ENCODE measurements at regions not wholly inside any gene's neighbourhood (a gene's known extent, or its start where the extent isn't known, plus 50 kb on each side); places are given as distances from the start of the nearest gene placed in this dataset.

- Mint-ChIP-seq H3K4me1 (ENCODE audit: unreplicated experiment) (no peaks in the 10 kb centered on the region), H3K27me3 (ENCODE audit: unreplicated experiment) (peaks cover 55% of the 10 kb centered on the region), H3K4me3 (ENCODE audit: unreplicated experiment) (no peak overlapping the region), H3K36me3 (ENCODE audit: unreplicated experiment) (no peaks in the 10 kb centered on the region), H3K9me3 (ENCODE audit: unreplicated experiment) (no peaks in the 10 kb centered on the region), H3K27ac (ENCODE audit: unreplicated experiment) (no peak overlapping the region)
- DNase-seq (ENCODE audit: extremely low spot score, unreplicated experiment) = no peak
- TF ChIP-seq CTCF (IDR thresholded peaks at IDR 0.05) = no peak
Observed at GRCh38 chr22:22185217-22185616, 59.4 kb upstream of the VPREB1 start.

- no peak overlapping the region for H3K27ac Mint-ChIP-seq (ENCODE audit: unreplicated experiment)
- H3K9me3 Mint-ChIP-seq (ENCODE audit: unreplicated experiment) = no peaks in the 10 kb centered on the region
- no peaks in the 10 kb centered on the region for H3K36me3 Mint-ChIP-seq (ENCODE audit: unreplicated experiment)
- H3K4me1 Mint-ChIP-seq (ENCODE audit: unreplicated experiment) = no peaks in the 10 kb centered on the region
- peaks cover 55% of the 10 kb centered on the region for H3K27me3 Mint-ChIP-seq (ENCODE audit: unreplicated experiment)
- TF ChIP-seq CTCF (IDR thresholded peaks at IDR 0.05) = no peak
- DNase-seq (ENCODE audit: extremely low spot score, unreplicated experiment) = no peak
- no peak overlapping the region for H3K4me3 Mint-ChIP-seq (ENCODE audit: unreplicated experiment)
Observed at GRCh38 chr22:22184277-22184807, 60.2 kb upstream of the VPREB1 start.

GRCh38 chr22:22182990-22183264, 61.7 kb upstream of the VPREB1 start:
- H3K27me3 Mint-ChIP-seq (ENCODE audit: unreplicated experiment) = peaks cover 57% of the 10 kb centered on the region
- no peak for TF ChIP-seq CTCF (IDR thresholded peaks at IDR 0.05)
- H3K4me1 Mint-ChIP-seq (ENCODE audit: unreplicated experiment) = no peaks in the 10 kb centered on the region
- H3K4me3 Mint-ChIP-seq (ENCODE audit: unreplicated experiment) = no peak overlapping the region
- H3K27ac Mint-ChIP-seq (ENCODE audit: unreplicated experiment) = no peak overlapping the region
- DNase-seq (ENCODE audit: extremely low spot score, unreplicated experiment) = no peak
- H3K9me3 Mint-ChIP-seq (ENCODE audit: unreplicated experiment) = no peaks in the 10 kb centered on the region
- H3K36me3 Mint-ChIP-seq (ENCODE audit: unreplicated experiment) = no peaks in the 10 kb centered on the region

- no peak for TF ChIP-seq CTCF (IDR thresholded peaks at IDR 0.05)
- Mint-ChIP-seq H3K9me3 (ENCODE audit: unreplicated experiment) (no peaks in the 10 kb centered on the region), H3K36me3 (ENCODE audit: unreplicated experiment) (no peaks in the 10 kb centered on the region), H3K4me3 (ENCODE audit: unreplicated experiment) (no peak overlapping the region), H3K27me3 (ENCODE audit: unreplicated experiment) (peaks cover 57% of the 10 kb centered on the region), H3K4me1 (ENCODE audit: unreplicated experiment) (no peaks in the 10 kb centered on the region), H3K27ac (ENCODE audit: unreplicated experiment) (no peak overlapping the region)
- no peak for DNase-seq (ENCODE audit: extremely low spot score, unreplicated experiment)
Observed at GRCh38 chr22:22182218-22182989, 62.2 kb upstream of the VPREB1 start.

GRCh38 chr22:22181341-22181850, 63.2 kb upstream of the VPREB1 start:
- no peak for TF ChIP-seq CTCF (IDR thresholded peaks at IDR 0.05)
- no peak for DNase-seq (ENCODE audit: extremely low spot score, unreplicated experiment)
- Mint-ChIP-seq H3K9me3 (ENCODE audit: unreplicated experiment) (no peaks in the 10 kb centered on the region), H3K4me3 (ENCODE audit: unreplicated experiment) (no peak overlapping the region), H3K4me1 (ENCODE audit: unreplicated experiment) (no peaks in the 10 kb centered on the region), H3K27ac (ENCODE audit: unreplicated experiment) (no peak overlapping the region), H3K36me3 (ENCODE audit: unreplicated experiment) (no peaks in the 10 kb centered on the region), H3K27me3 (ENCODE audit: unreplicated experiment) (peaks cover 59% of the 10 kb centered on the region)

All from osteocyte (in vitro differentiated cells).